ENCODE measurements at regions not wholly inside any gene's neighbourhood (a gene's known extent, or its start where the extent isn't known, plus 50 kb on each side); places are given as distances from the start of the nearest gene placed in this dataset.

DNA sequence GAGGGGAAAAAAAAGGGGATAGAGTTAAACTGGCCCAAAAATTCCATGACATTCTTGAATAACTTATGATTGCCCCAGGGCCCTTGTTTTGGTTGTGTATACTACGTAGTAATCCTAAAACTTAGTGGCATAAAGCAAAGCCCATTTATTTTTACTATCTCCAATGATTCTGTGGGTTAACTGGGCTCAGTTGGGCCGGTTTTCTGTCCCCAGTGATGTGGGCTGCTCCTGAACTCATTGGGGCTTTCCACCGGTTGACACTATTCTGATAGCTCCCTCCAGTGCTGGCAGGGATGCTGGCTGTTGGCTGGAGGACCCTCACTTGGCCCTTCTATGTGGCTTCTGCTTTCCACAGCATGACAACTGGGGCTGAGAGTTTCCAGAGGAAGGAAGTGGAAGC lies 60.0 kb upstream of the TGIF1 start:
- Histone ChIP-seq H3K4me1 (ENCODE audit: control insufficient read depth, insufficient read depth, low read length, unreplicated experiment) (no peaks in the 10 kb centered on the region), H3K36me3 (ENCODE audit: insufficient read depth, low read length) (no peaks in the 10 kb centered on the region), H3K4me3 (ENCODE audit: low read depth, low read length) (no peak overlapping the region), H3K27me3 (ENCODE audit: insufficient read depth, low read length) (no peaks in the 10 kb centered on the region), H3K27ac (ENCODE audit: low read depth, low read length) (no peak overlapping the region), H2AFZ (ENCODE audit: low read length, unreplicated experiment) (no peak overlapping the region), H3K79me2 (ENCODE audit: control insufficient read depth, insufficient read depth, low read length, unreplicated experiment) (no peaks in the 10 kb centered on the region)

DNA sequence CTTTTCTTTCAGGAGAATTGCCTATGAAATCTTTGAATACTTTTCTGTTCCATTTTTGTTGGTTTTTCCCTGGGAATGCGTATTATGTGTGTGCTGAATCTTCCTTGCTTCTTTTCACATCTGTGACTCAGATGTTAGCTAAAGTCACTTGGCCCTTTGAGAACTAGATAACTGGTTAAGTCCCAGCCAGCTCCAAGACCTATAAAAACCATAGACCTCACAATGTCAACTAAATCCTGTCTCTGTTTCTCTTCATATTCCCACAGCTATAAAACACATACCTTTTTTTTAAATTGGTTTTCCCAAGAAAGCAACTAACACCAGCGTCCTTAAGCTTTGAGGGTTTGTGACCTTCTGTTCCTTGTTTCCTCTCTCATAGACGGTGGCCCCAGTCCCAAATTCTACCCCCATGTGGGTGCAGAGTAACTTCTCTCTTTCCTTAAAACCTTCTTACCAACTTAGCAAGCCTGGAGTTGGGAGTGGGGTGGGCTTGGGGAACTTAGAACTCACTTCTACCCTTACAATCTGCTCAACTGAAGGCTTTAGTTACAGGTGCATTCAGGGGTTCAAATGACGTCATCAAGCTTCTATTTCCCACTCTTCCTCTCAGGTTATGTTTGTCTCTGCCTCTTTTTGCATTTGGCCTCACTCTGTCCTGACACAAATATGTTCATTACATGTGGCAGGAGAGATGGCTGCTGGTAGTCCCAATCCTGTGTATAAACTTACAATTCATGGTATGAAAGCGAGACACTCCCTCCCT lies 58.1 kb upstream of the TGIF1 start:
- Histone ChIP-seq H2AFZ (ENCODE audit: low read length, unreplicated experiment) (no peak overlapping the region), H3K79me2 (ENCODE audit: control insufficient read depth, insufficient read depth, low read length, unreplicated experiment) (no peaks in the 10 kb centered on the region), H3K36me3 (ENCODE audit: insufficient read depth, low read length) (no peaks in the 10 kb centered on the region), H3K4me3 (ENCODE audit: low read depth, low read length) (no peak overlapping the region), H3K4me1 (ENCODE audit: control insufficient read depth, insufficient read depth, low read length, unreplicated experiment) (no peaks in the 10 kb centered on the region), H3K27me3 (ENCODE audit: insufficient read depth, low read length) (no peaks in the 10 kb centered on the region), H3K27ac (ENCODE audit: low read depth, low read length) (no peak overlapping the region)

DNA sequence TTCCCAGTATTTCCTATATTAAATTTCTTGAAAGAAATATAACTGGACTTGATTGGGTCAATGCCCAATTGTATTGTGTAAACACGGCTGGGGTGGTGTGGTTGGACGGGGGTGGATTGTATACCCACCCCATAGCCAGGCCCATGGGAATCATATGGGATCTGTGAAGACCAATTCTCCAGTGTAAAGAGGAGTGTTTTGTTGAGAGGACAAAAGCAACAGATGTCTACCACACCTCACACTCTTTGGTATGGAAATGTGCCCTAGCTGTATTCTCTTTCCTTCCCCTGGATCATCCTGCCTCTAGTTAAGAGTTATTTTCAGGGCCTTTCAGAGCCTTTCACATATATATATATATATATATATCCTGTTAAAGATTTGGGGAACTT lies 57.5 kb upstream of the TGIF1 start:
- Histone ChIP-seq H3K4me1 (ENCODE audit: control insufficient read depth, insufficient read depth, low read length, unreplicated experiment) (no peaks in the 10 kb centered on the region), H3K4me3 (ENCODE audit: low read depth, low read length) (no peak overlapping the region), H3K27me3 (ENCODE audit: insufficient read depth, low read length) (no peaks in the 10 kb centered on the region), H3K36me3 (ENCODE audit: insufficient read depth, low read length) (no peaks in the 10 kb centered on the region), H2AFZ (ENCODE audit: low read length, unreplicated experiment) (no peak overlapping the region), H3K27ac (ENCODE audit: low read depth, low read length) (no peak overlapping the region), H3K79me2 (ENCODE audit: control insufficient read depth, insufficient read depth, low read length, unreplicated experiment) (no peaks in the 10 kb centered on the region)

DNA sequence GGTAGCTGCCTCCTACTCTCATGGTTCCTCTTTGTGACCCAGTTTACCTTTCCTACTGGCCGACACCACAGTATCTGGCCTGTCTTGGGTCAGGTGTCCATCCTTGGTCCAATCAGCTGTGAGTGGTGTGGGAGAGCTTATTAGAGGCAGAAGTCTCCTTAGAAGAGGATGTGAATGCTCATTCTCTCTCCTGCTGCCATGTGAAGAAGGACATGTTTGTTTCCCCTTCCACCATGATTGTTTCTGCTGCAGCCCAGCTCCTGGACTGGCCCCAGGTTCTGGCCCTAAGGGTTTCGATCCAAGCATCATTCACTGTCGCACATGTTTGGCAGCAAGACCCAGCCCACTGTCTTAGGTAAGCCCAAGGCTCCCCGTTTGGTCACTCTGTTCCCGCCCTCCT lies 55.3 kb upstream of the TGIF1 start:
- H2AFZ ChIP-seq (ENCODE audit: low read length, unreplicated experiment): no peak overlapping the region
- no peaks in the 10 kb centered on the region for H3K79me2 ChIP-seq (ENCODE audit: control insufficient read depth, insufficient read depth, low read length, unreplicated experiment)
- no peaks in the 10 kb centered on the region for H3K4me1 ChIP-seq (ENCODE audit: control insufficient read depth, insufficient read depth, low read length, unreplicated experiment)
- no peaks in the 10 kb centered on the region for H3K27me3 ChIP-seq (ENCODE audit: insufficient read depth, low read length)
- H3K36me3 ChIP-seq (ENCODE audit: insufficient read depth, low read length): no peaks in the 10 kb centered on the region
- no peak overlapping the region for H3K4me3 ChIP-seq (ENCODE audit: low read depth, low read length)
- H3K27ac ChIP-seq (ENCODE audit: low read depth, low read length): no peak overlapping the region

DNA sequence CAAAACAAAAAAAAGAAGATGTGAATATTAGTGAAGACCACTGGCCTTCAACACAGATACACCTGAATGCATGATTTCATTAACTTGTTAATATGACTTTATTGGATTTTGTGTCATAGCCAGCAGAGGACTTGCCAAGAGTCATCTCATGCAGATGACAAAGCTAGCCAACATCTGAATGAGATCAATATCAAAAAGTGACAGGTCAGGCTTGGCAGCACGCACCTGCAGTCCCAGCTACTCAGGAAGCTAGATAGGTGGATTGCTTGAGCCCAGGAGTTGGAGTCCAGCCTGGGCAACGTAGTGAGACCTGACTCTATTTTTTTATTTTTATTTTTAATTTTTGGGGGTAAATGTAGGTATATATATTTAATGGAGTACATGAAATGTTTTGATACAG lies 54.5 kb upstream of the TGIF1 start:
- H3K27ac ChIP-seq (ENCODE audit: low read depth, low read length): no peak overlapping the region
- H3K79me2 ChIP-seq (ENCODE audit: control insufficient read depth, insufficient read depth, low read length, unreplicated experiment): no peaks in the 10 kb centered on the region
- no peaks in the 10 kb centered on the region for H3K27me3 ChIP-seq (ENCODE audit: insufficient read depth, low read length)
- no peaks in the 10 kb centered on the region for H3K36me3 ChIP-seq (ENCODE audit: insufficient read depth, low read length)
- H3K4me1 ChIP-seq (ENCODE audit: control insufficient read depth, insufficient read depth, low read length, unreplicated experiment): no peaks in the 10 kb centered on the region
- no peak overlapping the region for H2AFZ ChIP-seq (ENCODE audit: low read length, unreplicated experiment)
- H3K4me3 ChIP-seq (ENCODE audit: low read depth, low read length): no peak overlapping the region

DNA sequence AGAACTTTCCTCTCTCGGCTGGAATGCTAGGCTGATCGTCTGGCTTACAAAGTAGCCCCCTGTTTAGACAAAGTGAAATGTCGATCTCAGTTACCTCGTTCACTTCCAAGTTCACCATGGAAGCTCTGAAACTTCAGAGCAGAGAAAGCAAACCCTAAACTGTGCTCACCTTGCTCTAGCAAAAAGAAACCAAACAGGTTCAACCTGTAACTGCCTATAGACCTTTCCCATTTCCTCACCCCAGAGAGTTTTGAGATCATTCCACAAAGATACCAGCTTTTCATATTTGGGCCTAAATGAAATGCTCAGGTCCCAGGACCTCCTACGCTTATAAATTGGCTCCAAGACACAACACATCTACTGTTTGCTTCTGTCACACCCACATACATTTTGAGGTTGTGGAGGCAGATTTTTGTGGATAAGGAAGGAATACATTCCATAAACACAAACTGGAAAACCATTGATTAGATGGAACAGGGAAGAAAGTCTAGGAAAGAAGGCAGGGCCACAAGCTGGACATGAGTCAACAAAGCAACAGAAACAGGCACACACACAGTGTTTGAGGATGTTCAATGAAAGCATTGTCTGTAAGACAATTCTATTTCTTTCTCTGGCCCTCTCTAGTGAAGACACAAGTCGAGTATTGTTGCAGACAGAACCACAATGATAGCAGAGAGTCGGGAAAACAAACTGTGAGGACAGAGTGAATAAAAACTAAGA lies 52.8 kb upstream of the TGIF1 start:
- no peaks in the 10 kb centered on the region for H3K36me3 ChIP-seq (ENCODE audit: insufficient read depth, low read length)
- H2AFZ ChIP-seq (ENCODE audit: low read length, unreplicated experiment): no peak overlapping the region
- no peaks in the 10 kb centered on the region for H3K27me3 ChIP-seq (ENCODE audit: insufficient read depth, low read length)
- no peak overlapping the region for H3K4me3 ChIP-seq (ENCODE audit: low read depth, low read length)
- H3K79me2 ChIP-seq (ENCODE audit: control insufficient read depth, insufficient read depth, low read length, unreplicated experiment): no peaks in the 10 kb centered on the region
- H3K27ac ChIP-seq (ENCODE audit: low read depth, low read length): no peak overlapping the region
- H3K4me1 ChIP-seq (ENCODE audit: control insufficient read depth, insufficient read depth, low read length, unreplicated experiment): no peaks in the 10 kb centered on the region

DNA sequence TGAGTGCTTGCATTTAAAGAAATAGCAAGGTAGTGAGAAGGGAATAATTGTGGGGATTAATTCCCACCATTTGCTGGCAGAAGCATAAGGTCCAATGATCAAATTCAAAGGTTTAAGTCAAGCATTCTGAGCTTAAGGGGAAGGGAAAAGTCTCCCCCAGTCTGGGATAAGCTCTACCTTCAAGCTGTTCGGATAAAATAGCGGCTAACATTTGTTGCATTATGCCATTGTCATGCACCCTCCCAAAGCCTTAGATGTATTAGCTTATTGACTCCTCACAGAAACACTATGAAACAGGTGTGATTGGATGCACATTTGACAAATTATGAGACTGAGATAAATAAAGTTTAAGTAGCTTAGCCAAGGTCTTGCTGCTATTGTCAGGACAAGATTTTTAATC lies 52.2 kb upstream of the TGIF1 start:
- no peaks in the 10 kb centered on the region for H3K79me2 ChIP-seq (ENCODE audit: control insufficient read depth, insufficient read depth, low read length, unreplicated experiment)
- H2AFZ ChIP-seq (ENCODE audit: low read length, unreplicated experiment): no peak overlapping the region
- no peaks in the 10 kb centered on the region for H3K27me3 ChIP-seq (ENCODE audit: insufficient read depth, low read length)
- no peaks in the 10 kb centered on the region for H3K36me3 ChIP-seq (ENCODE audit: insufficient read depth, low read length)
- no peak overlapping the region for H3K4me3 ChIP-seq (ENCODE audit: low read depth, low read length)
- no peak overlapping the region for H3K27ac ChIP-seq (ENCODE audit: low read depth, low read length)
- H3K4me1 ChIP-seq (ENCODE audit: control insufficient read depth, insufficient read depth, low read length, unreplicated experiment): no peaks in the 10 kb centered on the region
